Testis (tissue), 2 donors: ENCODE measurements at regions not wholly inside any gene's neighbourhood (a gene's known extent, or its start where the extent isn't known, plus 50 kb on each side); places are given as distances from the start of the nearest gene placed in this dataset.

ENCODE experiments used
- POLR2A ChIP-seq: fragments of 450-650 bp; IDR thresholded peaks from one replicate; pipeline ENCODE4 v1.6.1; 2017; ENCODE audit warnings: antibody characterized with exemption, mild to moderate bottlenecking, moderate library complexity
- TF ChIP-seq, protein P1 (sequence below), 3 experiments: fragments of 450-650 bp in 2 of 3; fragments of 200-600 bp in 1 of 3; sonication (generic) in 1 of 3; IDR thresholded peaks; one replicate each; pipeline ENCODE4 v1.5.1; 2016 to 2019; ENCODE audit warnings: antibody characterized with exemption in 3 of 3, mild to moderate bottlenecking in 2 of 3, moderate library complexity in 1 of 3

DNA sequence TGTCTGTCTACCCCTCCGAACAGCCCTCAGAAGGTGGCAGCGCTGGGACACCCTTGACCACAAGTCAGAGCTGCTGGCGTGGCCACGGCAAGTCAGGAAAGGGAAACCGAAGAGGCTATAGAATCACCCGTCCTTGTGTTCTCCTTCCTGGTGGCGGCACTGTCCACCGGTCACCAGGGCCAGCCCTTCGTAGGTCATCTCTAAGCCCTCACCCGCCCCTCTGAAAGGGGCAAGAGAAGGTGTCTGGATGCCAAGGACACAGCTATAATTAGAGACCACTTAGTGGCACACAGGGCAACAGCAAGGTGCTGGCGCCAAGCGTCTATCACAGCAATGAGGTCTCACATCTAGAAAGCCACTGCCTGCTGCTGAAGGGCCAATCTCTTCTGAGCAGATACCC lies 320.9 kb downstream of the SHANK2 start:
- TF ChIP-seq, protein P1, sequence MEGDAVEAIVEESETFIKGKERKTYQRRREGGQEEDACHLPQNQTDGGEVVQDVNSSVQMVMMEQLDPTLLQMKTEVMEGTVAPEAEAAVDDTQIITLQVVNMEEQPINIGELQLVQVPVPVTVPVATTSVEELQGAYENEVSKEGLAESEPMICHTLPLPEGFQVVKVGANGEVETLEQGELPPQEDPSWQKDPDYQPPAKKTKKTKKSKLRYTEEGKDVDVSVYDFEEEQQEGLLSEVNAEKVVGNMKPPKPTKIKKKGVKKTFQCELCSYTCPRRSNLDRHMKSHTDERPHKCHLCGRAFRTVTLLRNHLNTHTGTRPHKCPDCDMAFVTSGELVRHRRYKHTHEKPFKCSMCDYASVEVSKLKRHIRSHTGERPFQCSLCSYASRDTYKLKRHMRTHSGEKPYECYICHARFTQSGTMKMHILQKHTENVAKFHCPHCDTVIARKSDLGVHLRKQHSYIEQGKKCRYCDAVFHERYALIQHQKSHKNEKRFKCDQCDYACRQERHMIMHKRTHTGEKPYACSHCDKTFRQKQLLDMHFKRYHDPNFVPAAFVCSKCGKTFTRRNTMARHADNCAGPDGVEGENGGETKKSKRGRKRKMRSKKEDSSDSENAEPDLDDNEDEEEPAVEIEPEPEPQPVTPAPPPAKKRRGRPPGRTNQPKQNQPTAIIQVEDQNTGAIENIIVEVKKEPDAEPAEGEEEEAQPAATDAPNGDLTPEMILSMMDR (IDR thresholded peaks at IDR 0.05): no peak
- no peak for TF ChIP-seq POLR2A
